GM10248 (cell line): ENCODE measurements at regions not wholly inside any gene's neighbourhood (a gene's known extent, or its start where the extent isn't known, plus 50 kb on each side); places are given as distances from the start of the nearest gene placed in this dataset.

Experiments
- CTCF ChIA-PET: fragments of 300-600 bp; sonication (Branson Sonifier 250); formaldehyde crosslinking; extraction: SDS; loops from one replicate; lab custom pipeline; 2021; ENCODE audit warnings: antibody characterized with exemption; lab: Yijun Ruan, JAX
- POLR2A ChIA-PET: fragments of 350-650 bp; sonication (Branson Sonifier 250); formaldehyde crosslinking; extraction: SDS; loops from one replicate; lab custom pipeline; 2020; ENCODE audit warnings: antibody characterized with exemption; lab: Yijun Ruan, JAX
- DNase-seq: peaks from one replicate; pipeline ENCODE4 v3.0.0; 2012; ENCODE audit errors: extremely low spot score
- TF ChIP-seq, protein P1 (sequence below): IDR thresholded peaks from 2 replicates; pipeline ENCODE4 v1.5.1; 2012; ENCODE audit warnings: mild to moderate bottlenecking, low read depth; ENCODE audit errors: extremely low read depth, missing control alignments, control extremely low read depth

DNA sequence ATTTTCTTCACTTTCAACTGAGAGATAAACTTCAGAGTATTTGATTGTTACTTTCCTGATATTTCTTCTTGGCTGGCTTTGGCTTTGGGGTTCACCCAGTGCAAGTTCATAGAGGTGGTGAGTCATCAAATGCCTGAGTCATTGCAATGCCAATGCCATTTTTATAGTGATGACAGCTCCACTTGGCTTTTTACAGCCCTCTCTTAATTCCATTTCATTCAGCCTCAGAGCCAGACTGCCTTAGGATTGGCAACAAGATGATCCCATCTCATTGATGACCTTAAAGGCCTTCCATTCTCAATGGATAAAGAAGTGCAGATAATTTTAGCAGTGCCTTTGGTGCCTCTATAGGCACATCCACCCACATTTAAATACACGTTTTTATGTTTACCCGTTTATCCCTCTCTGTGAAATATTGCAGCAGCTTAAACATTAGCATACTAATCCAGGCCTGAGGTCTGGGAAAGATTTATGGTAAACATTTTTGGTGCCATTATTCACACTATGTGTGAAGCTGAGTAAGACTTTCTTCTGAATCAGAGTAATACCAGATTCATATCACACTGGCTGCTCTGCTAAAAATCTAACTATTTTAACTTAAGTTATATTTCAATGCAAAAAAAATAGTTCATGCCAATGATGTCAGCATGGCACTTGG lies 88.9 kb upstream of the TYRP1 start:
- DNase-seq: no peak
- ChIA-PET POLR2A (no interaction called here), CTCF (interaction anchor here (1.5 kb wide), 1 partner anchor 8 kb away, joined by 7 read pairs; no protein-coding TSS in a partner anchor)
- TF ChIP-seq, protein P1, sequence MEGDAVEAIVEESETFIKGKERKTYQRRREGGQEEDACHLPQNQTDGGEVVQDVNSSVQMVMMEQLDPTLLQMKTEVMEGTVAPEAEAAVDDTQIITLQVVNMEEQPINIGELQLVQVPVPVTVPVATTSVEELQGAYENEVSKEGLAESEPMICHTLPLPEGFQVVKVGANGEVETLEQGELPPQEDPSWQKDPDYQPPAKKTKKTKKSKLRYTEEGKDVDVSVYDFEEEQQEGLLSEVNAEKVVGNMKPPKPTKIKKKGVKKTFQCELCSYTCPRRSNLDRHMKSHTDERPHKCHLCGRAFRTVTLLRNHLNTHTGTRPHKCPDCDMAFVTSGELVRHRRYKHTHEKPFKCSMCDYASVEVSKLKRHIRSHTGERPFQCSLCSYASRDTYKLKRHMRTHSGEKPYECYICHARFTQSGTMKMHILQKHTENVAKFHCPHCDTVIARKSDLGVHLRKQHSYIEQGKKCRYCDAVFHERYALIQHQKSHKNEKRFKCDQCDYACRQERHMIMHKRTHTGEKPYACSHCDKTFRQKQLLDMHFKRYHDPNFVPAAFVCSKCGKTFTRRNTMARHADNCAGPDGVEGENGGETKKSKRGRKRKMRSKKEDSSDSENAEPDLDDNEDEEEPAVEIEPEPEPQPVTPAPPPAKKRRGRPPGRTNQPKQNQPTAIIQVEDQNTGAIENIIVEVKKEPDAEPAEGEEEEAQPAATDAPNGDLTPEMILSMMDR: no peak

DNA sequence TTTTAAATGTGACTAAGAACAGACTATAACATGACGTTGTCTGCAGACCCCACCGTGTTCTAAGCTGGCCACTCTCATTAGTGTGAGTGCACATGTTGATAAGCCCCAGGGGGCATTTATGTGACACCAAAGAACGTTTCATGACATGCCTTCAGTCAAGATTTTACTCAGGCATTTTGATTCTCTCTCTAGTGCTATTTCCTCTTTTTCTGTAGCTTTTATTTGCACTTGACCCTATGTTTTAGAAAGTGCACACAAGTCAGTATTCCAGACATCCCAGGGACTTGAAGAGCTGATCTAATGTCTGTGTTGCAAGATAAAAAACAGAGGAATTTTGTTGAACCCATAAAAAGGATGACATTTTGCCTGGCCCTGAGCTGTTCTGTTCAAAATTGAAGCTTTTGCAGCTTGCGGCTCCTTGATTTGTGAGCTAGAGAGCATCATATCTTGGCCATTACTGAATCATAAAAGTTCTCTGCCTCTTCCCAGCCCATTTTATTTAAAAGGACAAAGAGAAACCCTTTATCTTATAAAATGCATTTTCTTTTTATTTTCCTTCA lies 80.9 kb upstream of the TYRP1 start:
- TF ChIP-seq, protein P1: no peak
- ChIA-PET POLR2A (no interaction called here), CTCF (interaction anchor here (1.3 kb wide), 2 partner anchors 27 to 36 kb away, joined by 3 read pairs; no protein-coding TSS in a partner anchor)
- no peak for DNase-seq

DNA sequence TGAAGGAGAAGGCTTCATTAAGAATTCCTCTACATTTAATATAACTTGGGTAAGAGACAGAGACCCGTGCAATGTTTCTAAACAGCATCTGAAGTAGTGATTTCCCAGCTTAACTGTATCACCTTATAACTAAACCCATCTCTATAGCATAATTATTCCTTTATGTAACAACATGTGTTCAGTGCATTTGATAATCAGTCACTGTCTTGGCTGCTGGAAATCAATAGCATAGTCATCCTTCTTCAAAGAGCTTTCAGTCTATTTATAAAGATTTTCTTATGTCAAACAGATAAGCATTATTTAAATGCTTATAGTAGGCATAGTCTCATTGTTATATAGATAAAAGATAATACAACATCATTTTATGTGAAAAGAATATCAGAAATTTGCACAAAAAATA lies 80.1 kb upstream of the TYRP1 start:
- no peak for DNase-seq
- ChIA-PET CTCF (interaction anchor here (1.3 kb wide), 2 partner anchors 27 to 36 kb away, joined by 3 read pairs; no protein-coding TSS in a partner anchor), POLR2A (no interaction called here)
- TF ChIP-seq, protein P1: no peak

DNA sequence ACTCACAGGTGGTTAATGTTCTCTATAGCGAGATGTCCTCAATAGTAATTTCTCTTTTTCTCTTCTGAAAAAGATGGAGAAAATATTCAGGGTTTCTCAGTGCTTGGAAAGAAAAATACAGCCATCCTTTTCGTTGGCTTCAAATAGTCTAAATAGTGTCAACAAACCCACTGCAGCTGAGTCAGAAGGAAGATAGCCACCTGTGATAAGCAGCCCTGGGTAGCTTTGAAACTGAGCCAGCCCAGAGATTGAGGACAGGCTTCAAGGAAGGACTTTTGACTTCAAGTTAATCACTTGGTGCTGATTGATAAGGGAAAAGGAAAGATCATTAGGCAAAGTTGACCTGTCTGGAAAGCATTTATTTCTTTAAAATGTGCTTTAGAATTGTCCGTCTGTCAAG lies 78.7 kb upstream of the TYRP1 start:
- POLR2A ChIA-PET: no interaction called here
- no peak for DNase-seq
- CTCF ChIA-PET: interaction anchor here (1.7 kb wide), 1 partner anchor 12 kb away, joined by 6 read pairs; no protein-coding TSS in a partner anchor
- TF ChIP-seq, protein P1: no peak

DNA sequence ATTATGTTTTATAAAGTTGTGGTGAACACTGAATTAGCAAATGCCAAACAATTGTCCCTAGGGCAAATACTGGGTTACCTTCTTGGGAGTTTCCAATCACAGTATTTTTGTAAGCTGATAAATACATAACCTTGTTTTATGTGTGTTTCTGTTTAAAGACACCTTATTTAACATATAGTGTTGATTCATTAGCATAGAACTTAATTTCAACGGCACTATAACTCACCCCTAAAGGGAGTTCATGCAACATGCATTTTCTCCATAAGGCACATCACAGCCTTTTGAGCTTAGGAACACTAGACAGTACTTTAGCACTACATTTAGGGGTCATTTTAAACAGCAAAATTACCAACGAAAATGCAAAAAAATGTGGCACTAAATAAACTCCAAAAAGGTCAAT lies 74.2 kb upstream of the TYRP1 start:
- CTCF ChIA-PET: interaction anchor here (1.6 kb wide), 1 partner anchor 11 kb away, joined by 8 read pairs; no protein-coding TSS in a partner anchor
- no peak for DNase-seq
- POLR2A ChIA-PET: no interaction called here
- TF ChIP-seq, protein P1: no peak

DNA sequence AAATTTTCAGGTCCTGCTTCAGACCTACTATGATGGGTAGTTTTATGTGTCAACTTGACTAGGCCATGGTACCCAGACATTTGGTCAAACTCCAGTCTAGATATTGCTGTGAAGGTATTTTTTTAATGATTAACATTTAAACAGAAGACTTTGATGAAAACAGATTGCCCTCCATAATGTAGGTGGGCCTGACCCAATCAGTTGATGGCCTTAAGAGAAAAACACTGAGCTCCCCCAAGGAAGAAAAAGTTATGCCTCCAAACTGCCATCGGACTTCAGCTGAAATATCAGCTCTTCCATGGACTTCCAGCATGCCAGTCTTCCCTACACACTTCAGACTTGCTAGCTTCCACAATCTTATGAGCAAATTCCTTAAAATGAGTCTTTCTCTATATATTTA lies 67.3 kb upstream of the TYRP1 start:
- DNase-seq: no peak
- POLR2A ChIA-PET: no interaction called here
- TF ChIP-seq, protein P1: no peak
- CTCF ChIA-PET: interaction anchor here (1.8 kb wide), 1 partner anchor 11 kb away, joined by 6 read pairs; no protein-coding TSS in a partner anchor
